GM19455 (cell line): ENCODE measurements at regions not wholly inside any gene's neighbourhood (a gene's known extent, or its start where the extent isn't known, plus 50 kb on each side); places are given as distances from the start of the nearest gene placed in this dataset.
"Not testable (repeated sequence)": the region's sequence is repeated elsewhere in the genome, so short reads cannot be mapped to it uniquely, and the experiment has no call there.

Experiments used
- ATAC-seq: cut with Tn5 transposase; IDR thresholded peaks from one replicate; pipeline ENCODE4 v1.9.1; 2021; ENCODE audit not compliant: unreplicated experiment

DNA sequence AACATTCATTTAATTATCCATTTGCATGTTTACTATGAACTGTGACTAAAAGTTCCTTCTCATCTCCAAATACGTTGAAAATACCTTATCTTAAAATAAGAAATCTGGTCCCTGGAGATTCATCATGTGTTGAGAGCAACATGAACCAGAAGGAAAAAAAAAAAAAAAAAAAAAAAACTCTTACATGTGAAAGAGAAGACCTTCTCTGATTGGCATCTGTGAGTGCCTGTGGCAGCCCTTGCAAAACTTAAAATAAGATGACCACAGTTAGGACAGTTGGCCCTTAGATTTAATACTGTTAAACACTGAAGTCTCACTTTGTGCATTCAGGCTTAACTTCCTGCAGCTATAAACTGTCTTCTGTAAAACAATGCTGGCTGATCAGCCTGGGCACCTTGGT, 1395.2 kb upstream of the ADGRL4 start:
- no peak for ATAC-seq

DNA sequence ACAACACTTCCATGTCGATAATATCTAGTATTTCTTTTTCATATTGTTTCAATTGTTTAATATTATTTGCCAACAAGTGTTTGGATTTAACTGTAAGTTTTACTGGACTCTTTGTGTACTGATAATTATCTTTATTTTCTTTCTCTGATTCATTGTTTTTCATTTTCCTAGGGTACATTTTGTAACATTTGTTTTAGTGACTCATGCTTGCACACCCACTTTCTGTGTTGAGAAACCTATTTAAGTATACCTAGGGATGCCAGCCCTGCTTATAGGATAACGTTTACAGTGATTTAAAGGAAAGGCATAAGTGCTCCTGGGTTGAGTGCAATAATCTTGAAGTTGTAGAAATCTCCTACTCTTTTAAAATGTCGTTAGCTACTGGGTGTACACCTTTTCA, 1386.0 kb upstream of the ADGRL4 start:
- ATAC-seq, result no peak

DNA sequence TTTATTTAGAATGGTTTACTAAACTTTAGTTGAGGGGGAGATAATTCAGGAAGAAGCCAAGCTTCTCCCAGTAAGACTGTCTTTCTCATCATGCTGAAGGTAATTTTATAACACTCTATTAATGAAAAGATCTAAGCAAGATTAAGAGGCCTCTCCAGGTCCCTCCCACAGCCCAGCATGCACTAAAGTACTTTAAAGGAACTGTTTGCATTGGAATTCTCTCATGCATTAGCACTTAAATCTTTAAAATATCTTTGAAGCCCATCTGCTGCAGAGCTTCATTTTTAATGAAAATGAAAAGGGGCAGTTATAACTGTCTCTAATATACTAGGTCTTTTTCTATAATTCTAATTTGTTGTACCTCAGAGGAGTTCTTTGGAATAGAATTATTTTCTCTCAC, 1379.1 kb upstream of the ADGRL4 start:
- no peak for ATAC-seq

DNA sequence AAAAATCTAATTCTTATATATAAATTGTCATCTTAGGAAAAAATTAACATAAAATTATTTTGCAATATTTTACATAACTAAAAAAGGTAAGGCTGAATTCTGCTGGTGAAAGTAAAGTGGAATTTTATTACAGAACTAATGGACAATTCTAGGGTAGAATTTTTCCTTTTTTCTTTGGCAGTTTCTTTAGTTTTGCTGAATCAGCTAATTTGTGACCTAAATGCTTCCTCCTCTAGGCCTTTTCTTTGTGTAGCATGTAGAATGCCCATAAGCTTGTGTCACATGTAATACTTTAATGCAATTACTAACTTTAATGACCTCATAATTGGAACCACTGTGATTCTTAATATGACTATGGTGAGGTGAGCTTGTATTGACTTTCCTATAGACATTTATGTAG, 1378.4 kb upstream of the ADGRL4 start:
- no peak for ATAC-seq

DNA sequence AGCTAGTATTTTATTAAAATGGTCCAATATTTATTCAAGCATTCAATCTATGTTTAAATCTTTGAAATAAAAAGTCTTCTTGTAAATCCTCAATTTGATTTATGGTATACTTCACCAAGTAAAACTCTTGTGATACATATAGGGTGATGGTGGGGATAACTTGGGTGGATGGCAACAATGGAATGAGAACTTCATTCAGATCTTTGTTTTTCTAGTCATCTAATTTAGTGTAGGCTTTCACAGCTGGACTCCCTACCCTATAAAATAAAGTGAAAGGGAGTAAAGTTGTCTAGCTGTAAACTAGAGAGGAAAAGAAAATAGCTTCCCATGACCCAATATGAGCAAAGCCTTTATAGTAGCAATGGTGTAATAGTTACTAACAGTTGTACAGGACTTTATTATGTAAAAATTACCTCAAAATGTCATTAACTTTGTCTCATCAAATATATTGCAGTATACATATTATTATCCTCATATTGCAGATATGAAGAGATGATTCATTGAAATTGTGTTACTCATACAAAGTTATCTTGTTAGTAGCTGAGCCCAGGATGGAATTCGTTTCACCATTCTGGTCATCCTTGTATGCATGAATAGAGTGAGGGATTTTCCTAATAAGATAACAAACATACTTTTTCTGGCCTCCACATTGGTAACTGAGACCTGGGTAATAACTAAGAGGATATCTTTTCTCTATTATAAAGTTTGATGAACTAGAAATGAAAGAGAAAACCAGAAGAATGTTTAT, 1377.7 kb upstream of the ADGRL4 start:
- no peak for ATAC-seq

DNA sequence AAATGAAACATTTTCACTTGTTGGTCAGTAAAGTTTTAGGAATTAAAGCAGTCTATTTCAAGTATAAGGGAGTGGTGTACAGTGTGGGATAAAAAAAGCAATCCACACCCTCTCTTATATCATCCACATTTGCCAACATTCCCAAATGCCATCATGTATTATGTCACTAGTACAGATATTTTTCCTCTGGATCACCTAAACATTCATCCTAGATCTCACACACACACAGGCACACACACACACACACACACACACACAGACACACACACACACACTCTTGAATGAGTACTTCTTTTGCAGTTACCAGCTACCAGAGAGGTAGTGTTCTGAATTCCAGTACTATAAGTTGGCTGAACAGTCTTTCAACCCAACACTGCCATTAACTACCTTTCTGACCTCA, 1369.1 kb upstream of the ADGRL4 start:
- no peak for ATAC-seq

DNA sequence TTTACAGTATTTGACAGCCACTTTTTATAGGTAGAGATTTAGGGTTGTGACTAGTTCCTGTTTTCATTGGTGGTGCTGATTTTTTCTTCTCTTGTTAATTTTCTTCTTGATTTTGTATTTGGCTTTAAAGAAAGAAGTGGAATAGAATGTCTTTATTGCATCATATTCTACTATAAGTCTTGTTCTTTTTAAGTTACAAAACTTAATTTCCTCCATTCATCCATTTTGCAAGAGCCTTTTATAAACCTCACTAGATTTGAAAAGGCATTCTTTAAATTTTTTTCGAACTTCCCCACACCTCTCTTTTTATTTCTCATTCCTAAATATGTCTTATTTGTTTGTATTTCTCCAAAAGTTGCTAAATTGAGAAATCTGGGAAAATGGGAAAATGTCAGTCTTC, 1368.6 kb upstream of the ADGRL4 start:
- ATAC-seq, result no peak

DNA sequence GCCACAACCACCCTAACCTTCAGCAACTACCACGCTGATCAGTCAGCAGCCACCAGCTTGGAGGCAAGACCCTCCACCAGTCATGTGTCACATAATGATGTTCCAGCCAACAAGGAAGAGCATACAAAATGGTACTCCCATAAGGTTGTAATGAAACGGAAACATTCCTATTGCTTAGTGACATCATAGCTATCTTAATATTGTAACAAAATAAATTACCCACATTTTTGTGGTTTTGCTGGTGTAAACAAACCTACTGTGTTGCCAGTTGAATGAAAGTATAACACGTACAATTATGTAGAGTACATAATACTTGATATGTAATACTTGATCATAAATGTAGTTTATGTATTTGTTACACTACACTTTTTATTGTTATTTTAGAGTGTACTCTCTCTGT, 1363.2 kb upstream of the ADGRL4 start:
- ATAC-seq, result no peak

DNA sequence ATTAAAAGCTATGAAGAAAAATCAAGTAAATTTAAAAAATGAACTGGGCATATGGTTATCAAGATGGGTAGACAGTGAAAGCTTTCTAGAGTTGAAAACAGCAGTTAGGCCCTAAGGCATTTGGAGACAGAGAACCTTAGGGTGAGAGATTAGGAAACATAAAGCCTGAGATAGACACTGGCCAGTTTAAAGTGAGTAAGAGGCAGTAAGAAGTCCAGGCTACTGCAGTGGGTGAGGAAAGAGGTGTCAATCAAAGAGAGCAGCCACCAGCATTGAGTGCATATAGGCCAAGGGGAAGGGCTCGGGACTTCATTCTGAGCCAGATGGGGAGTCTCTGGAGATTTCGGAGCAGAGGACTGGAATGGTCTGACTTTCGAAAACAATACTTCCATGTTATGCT, 1360.5 kb upstream of the ADGRL4 start:
- ATAC-seq, result no peak

DNA sequence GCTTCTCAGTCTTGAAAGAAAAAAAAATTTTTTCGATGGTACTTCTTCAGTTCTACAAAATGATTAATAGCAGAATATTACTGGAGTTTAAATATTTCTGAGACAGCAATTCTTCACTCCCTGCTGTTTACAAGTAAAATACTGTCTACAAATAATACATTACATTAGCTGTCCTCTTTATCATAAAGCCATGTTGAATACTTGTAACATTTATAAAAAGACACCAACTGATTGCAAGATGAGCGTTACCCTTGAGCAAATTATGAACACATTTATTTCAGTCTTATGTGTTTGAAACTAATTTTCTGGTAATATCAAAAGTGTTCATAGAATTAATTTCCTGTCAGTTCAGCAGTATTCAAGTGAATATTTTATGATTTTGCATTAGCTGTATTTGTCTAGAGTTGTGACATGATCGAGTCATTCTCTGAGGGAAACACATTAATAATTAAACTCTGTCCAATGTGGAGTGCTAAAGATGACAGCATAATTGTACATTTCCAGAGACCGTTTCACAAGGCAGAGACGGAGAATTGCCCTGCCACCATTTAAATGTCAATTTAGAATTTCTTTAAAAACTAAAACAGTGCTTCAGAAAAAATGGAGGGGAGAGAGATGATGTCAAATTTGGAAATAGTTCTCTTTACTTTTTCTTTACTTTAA, 1359.0 kb upstream of the ADGRL4 start:
- no peak for ATAC-seq

DNA sequence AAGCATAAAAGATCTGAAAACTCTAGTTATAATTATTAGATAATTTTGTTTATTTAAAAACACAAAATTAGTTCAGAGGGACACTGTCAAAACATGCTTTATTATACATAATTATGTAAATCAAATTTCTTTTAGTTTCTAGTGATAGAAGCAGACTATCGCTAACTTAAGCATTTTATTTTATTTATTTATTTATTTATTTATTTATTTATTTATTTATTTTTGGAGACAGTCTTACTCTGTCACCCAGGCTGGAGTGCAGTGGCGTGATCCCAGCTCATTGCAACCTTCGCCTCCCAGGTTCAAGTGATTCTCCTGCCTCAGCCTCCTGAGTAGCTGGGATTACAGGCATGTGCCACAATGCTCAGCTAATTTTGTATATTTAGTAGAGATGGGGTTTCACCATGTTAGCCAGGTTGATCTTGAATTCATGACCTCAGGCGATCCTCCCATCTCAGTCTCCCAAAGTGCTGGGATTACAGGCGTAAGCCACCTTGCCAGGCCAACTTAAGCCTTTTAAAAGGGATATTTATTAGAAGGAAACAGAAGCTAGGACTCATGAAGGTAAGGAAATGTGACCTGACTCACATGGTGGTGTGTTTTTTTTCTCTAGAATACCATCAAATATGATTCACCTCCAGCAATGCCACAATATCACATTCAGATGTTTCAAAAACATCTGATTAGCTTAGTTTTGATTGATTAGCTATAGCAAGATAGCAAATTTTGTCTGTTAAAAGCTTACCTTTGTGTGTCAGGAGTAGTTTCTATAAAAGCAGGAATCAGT, 1357.4 kb upstream of the ADGRL4 start:
- no peak for ATAC-seq

DNA sequence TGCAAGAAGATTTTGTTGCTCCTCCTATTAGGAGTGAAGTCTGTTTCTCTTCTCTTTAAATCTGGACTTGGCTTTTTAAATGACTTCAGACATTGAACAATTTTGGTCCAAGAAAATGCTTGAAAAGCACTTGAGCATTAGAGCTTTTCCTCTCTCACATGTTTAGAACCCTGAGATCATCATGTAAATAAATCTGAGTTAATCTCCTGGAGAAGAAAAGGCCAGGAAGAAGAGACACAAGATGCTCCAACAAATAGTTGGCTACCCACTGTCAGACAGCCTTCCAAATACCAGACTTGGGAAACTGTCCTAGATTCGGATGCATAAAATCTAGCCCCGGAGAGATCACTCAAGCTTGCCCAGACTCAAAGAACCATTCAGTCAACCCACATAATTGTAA, 1353.1 kb upstream of the ADGRL4 start:
- ATAC-seq, result no peak

DNA sequence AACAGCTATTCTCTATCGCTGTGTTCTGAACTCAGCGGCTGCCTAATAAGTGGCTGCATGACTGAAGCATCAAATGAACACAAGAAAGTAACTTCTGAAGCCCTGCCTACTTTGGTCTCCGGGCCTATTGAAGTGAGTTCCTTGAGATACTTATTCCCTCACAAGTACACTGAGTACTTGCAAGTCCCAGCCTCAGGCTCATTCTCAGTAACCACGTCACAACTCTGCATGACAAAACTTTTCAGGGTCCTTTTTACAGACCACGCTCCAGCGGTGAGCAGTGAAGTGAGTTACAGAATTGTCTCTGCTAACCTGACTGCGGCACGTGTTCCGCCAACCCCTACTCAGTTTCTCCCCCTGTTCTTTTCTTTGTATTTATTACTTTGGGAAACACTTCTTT, 1342.7 kb upstream of the ADGRL4 start:
- ATAC-seq, result no peak

DNA sequence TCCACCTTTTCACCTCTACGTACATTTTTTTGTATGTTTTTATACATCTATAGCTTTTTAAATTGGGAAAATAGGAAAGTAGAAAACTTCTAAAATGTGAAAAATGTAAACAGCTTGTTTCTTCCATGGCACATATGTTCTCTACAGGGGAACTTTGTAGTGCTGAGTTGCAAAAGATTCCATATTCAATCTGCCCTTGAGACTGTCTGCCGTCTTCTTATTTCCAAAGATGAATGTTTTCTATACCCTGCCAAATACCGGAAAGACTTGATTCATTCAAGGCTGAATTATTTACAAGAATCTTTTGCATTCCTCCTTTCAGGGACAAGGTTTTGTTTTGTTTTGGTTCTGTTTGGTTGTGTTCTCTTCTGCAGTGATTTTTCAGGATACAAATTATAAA, 1334.5 kb upstream of the ADGRL4 start:
- no peak for ATAC-seq

DNA sequence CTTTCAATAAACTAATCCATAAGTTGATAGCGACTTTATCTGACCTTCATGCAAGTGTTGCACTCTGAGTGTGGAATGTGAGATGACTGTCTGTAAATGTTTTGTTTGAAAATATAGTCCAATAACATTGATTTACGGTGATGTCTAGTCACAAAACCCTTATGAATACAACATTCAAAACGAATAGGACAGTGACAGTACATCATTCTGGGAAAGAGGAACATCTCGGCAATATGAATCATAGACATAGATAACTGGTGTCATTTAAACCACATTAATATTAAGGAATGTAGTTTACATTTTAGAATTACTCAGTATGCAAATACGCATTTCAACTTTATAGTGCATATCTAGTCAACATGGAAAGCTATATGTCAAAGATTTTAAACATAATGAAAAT, 1311.6 kb upstream of the ADGRL4 start:
- ATAC-seq, result no peak

DNA sequence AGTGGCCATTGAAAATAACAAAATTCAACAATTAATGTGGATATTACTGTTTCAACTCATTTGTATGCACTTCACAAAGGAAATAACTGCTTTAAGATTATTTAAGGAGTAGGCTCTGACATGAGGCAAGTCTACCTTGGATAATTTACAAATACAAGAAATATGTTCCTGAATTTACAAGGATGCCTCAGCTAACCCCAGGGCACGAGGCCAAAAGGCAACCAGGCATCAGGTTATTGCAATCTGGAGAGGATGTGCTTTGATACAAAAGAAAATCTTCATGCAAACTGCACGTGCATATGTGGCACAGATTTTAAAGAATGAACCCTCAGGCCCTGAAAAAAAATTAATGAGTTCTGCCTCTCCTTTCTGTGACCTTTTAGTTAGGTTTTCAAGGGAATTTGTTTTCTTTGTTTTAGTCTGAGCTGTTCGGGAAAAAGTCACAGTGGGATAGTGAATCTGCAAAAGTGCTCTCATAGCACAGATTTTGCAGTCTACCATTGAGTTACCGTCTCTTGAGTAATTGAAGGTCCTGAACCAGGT, 1304.2 kb upstream of the ADGRL4 start:
- ATAC-seq, result no peak

DNA sequence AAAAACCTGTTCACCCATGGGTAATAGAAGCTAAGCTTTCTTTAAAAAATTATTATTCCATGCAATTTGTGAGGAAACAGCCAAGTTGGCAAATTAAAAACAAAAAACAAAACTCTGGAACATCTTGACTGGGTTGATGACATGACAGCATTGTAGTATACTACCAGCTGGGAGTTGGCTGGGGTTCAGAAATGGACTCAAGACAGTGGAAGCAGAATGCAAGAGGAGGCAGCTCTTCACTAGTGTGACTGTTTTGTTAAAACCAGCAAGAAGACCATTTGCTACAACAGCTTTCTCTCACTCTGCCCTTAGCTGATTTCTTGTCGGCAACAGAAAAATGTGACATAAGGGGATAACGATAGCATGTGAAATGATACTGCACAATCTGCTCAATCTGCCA, 1298.9 kb upstream of the ADGRL4 start:
- no peak for ATAC-seq

DNA sequence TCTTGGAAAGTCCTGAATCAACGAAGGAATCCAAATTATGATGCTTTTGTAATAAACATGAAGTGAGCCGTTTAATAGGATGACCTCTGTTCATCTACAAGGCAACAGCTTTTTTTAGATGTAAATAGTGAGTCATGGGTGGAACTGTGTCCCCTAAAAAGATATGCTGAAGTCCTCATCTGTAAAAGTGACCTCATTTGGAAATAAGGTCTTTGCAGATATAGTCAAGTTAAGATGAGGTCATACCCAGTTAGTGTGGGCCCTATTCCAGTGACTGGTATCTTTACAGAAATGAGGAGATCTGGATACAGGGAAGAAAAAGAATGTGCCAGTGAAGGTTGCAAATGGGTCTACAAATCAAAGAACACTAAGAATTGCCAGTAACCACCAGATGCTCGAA, 1287.3 kb upstream of the ADGRL4 start:
- ATAC-seq, result no peak

DNA sequence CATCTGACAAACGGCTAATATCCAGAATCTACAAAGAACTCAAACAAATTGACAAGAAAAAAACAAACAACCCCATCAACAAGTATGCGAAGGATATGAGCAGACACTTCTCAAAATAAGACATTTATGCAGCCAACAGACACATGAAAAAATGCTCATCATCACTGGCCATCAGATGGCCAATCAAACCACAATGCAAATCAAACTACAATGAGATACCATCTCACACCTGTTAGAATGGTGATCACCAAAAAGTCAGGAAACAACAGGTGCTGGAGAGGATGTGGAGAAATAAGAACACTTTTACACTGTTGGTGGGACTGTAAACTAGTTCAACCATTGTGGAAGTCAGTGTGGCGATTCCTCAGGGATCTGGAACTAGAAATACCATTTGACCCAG, 1282.2 kb upstream of the ADGRL4 start:
- ATAC-seq, result not testable (repeated sequence)

DNA sequence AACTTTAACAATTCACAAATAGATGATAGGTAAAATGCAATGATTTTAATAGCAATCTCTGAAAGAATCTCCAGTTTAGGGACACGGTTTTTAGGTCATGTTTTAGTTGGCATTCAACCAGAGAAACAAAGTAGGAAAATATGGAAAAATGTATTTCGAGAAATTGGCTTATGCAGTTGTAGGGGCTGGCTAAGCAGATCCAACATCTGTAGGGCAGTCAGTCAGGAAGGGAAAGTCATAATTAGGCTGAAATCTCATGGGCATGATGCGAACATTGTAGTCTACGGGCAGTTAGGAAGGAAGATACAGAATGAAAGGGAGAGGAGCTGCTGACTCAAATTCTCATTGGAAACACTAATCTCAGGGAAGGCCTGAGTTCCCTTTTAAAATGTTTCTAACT, 1276.0 kb upstream of the ADGRL4 start:
- no peak for ATAC-seq

DNA sequence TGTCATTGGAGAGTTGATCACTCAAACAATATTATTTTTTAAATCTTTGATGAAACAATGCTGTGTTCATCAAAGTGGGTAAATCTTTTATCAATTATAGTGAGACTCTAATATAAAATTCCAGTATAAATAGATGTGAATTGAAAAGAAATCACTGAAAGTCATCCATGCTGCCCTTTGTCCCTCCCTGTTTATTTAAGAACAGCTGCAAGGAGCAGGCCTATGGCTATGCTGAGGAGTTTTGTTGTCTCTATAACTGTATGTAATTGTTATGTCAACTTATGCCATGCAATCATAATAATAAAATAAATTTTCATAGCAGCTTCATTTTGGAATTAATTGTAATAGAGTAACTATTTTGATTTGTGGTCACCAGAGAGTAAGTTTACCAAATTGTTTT, 1272.4 kb upstream of the ADGRL4 start:
- no peak for ATAC-seq

DNA sequence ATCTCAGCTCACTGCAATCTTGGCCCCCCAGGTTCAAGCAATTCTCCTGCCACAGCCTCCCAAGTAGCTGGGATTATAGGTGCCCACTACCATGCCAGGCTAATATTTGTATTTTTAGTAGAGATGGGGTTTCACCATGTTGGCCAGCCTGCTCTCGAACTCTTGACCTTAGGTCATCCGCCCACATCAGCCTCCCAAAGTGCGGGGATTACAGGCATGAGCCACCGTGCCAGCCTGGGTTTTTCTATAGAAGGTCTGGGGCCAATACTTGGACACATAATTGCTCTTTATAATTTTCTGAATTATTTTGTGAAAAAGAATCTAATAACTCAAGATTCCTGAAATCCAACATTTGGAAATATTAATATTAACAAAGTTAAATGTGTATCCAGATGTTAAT, 1267.7 kb upstream of the ADGRL4 start:
- ATAC-seq, result no peak
